ENCODE measurements at regions not wholly inside any gene's neighbourhood (a gene's known extent, or its start where the extent isn't known, plus 50 kb on each side); places are given as distances from the start of the nearest gene placed in this dataset.
A peak's percentile ranks its signal among the peaks of the same experiment; 100 is the strongest.

DNA sequence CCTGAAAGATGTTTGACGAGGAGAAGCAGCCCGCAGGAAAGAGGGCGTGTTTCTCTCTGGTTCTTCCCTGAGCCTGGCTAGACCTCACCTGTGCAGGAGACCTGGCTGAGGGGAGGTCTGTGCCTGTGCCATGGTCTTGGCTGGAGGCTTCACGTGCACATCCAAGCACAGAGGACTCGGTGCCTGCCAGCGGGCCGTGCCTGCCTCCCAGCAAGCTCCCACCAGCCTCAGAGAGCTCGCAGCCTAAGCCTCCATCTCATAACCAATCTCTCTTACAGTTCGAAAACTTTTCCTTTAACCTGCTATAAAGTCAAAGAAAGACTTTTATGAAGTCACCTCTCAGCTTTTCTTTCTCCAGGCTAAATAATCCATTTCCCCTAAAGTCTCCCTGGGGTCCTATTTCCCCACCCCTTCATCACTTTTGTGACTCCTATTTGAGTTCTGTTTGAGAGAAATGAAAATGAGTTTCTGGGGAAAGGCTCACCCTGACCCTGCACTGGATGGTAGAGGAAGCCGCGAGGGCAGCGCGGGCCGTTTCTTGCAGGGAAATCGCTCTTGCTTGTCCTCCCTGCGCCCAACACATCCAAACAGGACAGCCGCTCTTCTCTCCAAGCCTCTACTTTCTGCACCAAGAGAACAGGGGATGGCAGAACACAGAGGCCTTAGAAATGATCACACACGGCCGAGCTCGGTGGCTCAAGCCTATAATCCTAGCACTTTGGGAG lies 521.0 kb downstream of the SOX11 start:
- DNase-seq = no peak

DNA sequence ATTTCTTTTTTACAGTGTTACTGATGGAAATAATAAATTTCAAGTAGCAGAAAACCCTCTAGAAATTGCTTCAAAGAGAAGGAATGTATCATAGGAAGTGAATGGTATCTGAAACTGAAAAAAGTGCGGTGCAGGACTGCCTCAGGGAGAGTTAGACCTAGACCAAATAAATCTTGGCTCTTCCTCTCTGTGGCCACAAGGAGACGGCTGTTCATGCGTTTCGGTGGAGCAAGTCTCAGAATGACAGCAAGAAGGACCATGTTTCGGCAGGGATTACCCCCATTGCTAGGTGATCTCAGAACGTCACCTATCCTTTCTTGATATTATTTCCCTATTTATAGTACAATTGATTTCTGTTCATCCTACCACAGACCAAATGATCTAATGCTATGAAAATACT lies 522.3 kb downstream of the SOX11 start:
- no peak for DNase-seq

DNA sequence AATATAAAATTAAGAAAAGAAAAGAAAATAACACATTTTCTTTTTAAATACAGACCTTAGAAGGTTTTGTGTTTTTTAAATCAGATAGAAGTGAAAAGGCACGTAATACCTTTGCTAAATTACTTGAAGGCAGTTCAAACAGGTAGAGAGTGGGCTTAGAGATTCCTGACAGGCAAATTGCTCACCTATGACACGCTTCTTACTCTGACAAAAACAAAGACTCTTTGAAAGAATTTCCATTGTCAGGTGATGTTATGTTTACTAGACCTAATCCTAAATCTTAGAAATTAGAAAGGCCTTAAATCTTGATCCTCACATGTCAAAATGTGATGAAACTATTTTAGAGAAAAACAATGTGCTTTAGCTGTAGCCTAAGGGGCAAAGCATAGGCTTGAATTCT lies 522.9 kb downstream of the SOX11 start:
- no peak for DNase-seq

DNA sequence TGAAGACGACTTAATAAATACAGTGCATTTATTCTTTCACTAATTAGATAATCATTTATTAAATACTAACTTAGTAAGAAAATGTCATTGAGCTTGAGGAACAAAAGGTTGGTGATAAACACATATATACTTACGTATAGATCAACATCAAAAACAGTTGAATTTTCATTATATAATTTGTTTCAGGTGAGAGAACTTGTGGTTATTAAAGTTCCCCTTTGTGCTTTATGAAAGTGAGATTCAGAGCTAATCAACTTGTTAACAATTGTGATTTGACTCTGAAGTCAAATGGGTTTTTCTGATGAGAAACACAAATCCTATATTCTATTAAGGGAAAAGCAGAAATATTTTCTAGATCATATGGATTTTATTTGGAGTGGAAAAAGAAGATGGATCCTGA lies 524.0 kb downstream of the SOX11 start:
- no peak for DNase-seq

DNA sequence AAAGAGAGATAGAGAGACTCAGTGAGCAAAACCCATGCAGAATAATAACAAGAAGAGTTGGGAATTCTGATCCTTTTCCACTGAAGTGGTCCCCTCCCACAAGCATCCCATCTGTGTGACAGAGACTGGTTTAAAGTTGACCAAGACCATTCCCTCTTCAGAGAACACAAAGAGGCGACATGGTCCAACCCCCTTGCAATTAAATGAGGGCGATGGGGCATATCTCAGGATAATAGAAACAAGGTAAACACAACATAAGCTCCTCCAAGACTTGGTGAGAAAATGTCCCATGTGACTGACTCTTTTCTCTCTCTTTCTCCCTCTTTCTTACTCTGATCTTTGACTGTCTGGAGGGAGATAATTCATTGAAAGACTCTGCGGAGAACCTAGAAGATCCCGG lies 526.7 kb downstream of the SOX11 start:
- no peak for DNase-seq

GRCh38 chr2:6219906-6220305 lies 527.7 kb downstream of the SOX11 start:
- no peak for DNase-seq

GRCh38 chr2:6222296-6222695 lies 530.1 kb downstream of the SOX11 start:
- no peak for DNase-seq

GRCh38 chr2:6224267-6224666 lies 532.1 kb downstream of the SOX11 start:
- DNase-seq = no peak

GRCh38 chr2:6228251-6228650 lies 536.1 kb downstream of the SOX11 start:
- no peak for DNase-seq

GRCh38 chr2:6231166-6231565 lies 539.0 kb downstream of the SOX11 start:
- no peak for DNase-seq

GRCh38 chr2:6233993-6234392 lies 541.8 kb downstream of the SOX11 start:
- DNase-seq = peak; percentile 93

- DNase-seq = no peak
Measured at GRCh38 chr2:6234702-6235101, 542.5 kb downstream of the SOX11 start.

GRCh38 chr2:6236317-6236716 lies 544.1 kb downstream of the SOX11 start:
- DNase-seq = no peak

GRCh38 chr2:6237039-6237660 lies 545.0 kb downstream of the SOX11 start:
- DNase-seq = no peak

DNA sequence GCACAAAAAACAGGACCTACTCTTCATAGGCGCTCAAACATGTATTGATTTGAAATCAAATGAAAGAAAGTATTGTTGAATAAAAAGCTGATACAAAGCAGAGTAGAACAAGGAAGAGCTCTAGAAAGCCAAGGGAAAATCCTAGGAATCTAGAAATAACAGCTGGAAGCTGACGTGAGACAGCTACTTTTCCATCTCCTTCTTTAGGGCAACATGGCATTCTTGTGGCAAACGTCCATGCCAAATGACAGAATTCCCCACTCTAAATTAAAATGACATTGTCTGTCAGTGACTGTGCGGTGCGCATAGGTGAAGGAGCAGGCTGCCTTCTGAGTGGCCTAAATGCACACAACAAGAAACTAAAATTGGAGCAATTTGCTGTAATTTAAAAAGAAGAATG lies 557.4 kb downstream of the SOX11 start:
- DNase-seq = no peak

DNA sequence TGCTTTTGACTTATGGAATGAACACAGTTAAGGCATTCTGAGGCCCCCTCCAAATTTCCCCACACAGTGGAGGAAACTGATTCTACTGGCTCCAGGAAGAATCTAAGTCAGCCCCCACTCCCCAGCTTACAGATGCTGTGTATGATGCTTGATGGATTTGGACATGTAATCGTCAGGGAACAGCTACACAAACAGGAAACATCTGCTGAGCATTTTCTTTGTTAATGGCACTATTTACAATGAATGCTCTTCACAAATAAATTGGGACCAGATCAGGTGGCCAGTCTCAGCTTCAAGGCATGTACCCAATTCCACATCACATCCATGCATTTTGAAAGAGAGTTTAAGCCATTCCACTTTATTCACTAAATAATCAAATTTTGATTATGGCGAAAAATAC lies 562.3 kb downstream of the SOX11 start:
- DNase-seq = no peak

- no peak for DNase-seq
Measured at GRCh38 chr2:6264198-6264597, 572.0 kb downstream of the SOX11 start.

GRCh38 chr2:6281524-6281923 lies 584.2 kb downstream of the CMPK2 start:
- DNase-seq = no peak

DNA sequence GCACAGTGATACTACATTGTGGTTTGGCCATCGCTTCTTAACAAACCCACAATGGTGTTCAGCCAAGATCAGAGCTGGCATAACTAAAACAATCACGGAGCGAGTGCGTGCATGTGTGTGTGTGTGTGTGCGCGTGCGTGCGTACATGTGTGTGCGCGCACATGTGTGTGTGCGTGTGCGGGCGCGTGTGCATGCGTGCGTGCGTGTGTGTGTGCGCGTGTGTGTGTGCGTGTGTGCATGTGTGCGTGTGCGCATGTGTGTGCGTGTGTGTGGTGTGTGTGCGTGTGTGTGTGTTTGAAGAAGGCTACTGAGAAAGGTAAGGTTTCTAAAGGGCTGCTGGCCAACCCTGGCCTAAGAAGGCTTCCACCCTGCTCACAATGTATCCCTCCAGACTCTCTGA lies 582.4 kb downstream of the CMPK2 start:
- DNase-seq = no peak

GRCh38 chr2:6287406-6287805 lies 578.3 kb downstream of the CMPK2 start:
- no peak for DNase-seq

- DNase-seq = no peak
Measured at GRCh38 chr2:6288791-6289190, 576.9 kb downstream of the CMPK2 start.

- DNase-seq = peak; percentile 72
Measured at GRCh38 chr2:6290217-6291015, 575.3 kb downstream of the CMPK2 start.

GRCh38 chr2:6294791-6295190 lies 570.9 kb downstream of the CMPK2 start:
- DNase-seq = no peak

- no peak for DNase-seq
Measured at GRCh38 chr2:6297238-6297637, 568.5 kb downstream of the CMPK2 start.

Data from NCI-H524 treated with DMSO at 0.1 percent for 48 hours (cell line).